K562 (cell line): ENCODE measurements at regions not wholly inside any gene's neighbourhood (a gene's known extent, or its start where the extent isn't known, plus 50 kb on each side); places are given as distances from the start of the nearest gene placed in this dataset.

Experiments
- ATAC-seq: fragments of 200-7000 bp; cut with Tn5 transposase; 3 replicates; pipeline ENCODE4 v1.9.1; 2020; ENCODE audit warnings: moderate library complexity
- BruUV-seq: library from RNA; stranded (reverse); fragments of 400-500 nt; replicated peaks from 2 replicates; lab custom pipeline; 2021; lab: Mats Ljungman, UMichigan
- CTCF ChIA-PET: fragments of 300-600 bp; formaldehyde crosslinking; extraction: SDS; loops from one replicate; lab custom pipeline; 2021; ENCODE audit warnings: low intra/inter-chr PET ratio; lab: Yijun Ruan, JAX
- POLR2A ChIA-PET: fragments of 300-600, 350-650 bp; sonication (Branson Sonifier 250); formaldehyde crosslinking; extraction: SDS; loops from one replicate; lab custom pipeline; 2021; ENCODE audit warnings: antibody characterized with exemption, inconsistent platforms; lab: Yijun Ruan, JAX
- DNase-seq, 4 experiments: peaks; one replicate each; pipeline versions ENCODE4 v3.0.0 to v3.0.0-alpha.2; 2011 to 2018; ENCODE audit warnings: low spot score in 3 of 4, mixed read lengths in 3 of 4; ENCODE audit errors: extremely low read depth in 1 of 4
- FAIRE-seq: peaks from 2 replicates; lab custom pipeline; 2011; peaks lifted over from hg19 to GRCh38; lab: Jason Lieb, UNC
- H2AFZ ChIP-seq: 2 replicates; pipeline ENCODE4 v1.6.0; 2011; ENCODE audit warnings: low read depth, low read length, control low read depth, inconsistent platforms
- H3K27ac ChIP-seq: fragments of 200-600 bp; 3 replicates; pipeline ENCODE4 v1.8.0; 2011; ENCODE audit warnings: low read depth, mild to moderate bottlenecking, control low read depth, inconsistent platforms, low read length, moderate library complexity, mixed read lengths; ENCODE audit errors: extremely low read depth
- H3K27me3 ChIP-seq, 2 experiments: fragments of 300-600 bp in 1 of 2; 2 replicates in 1 of 2; 3 replicates in 1 of 2; pipeline versions ENCODE4 v1.6.0 to v1.8.0; 2011; ENCODE audit warnings: inconsistent platforms in 2 of 2, low read length in 2 of 2, mild to moderate bottlenecking in 1 of 2, mixed read lengths in 1 of 2, moderate library complexity in 1 of 2; ENCODE audit not compliant: control insufficient read depth in 2 of 2, insufficient read depth in 2 of 2
- H3K36me3 ChIP-seq: fragments of 300-600 bp; 3 replicates; pipeline ENCODE4 v1.8.0; 2011; ENCODE audit warnings: mild to moderate bottlenecking, low read length, inconsistent platforms; ENCODE audit not compliant: control insufficient read depth, insufficient read depth
- H3K4me1 ChIP-seq, 2 experiments: fragments of 200-600 bp in 1 of 2; replicated peaks in 1 of 2; 2 replicates in 1 of 2; 3 replicates in 1 of 2; pipeline versions ENCODE4 v1.5.1 to v1.8.0; 2011; ENCODE audit warnings: inconsistent platforms in 2 of 2, low read length in 2 of 2, mild to moderate bottlenecking in 1 of 2, mixed read lengths in 1 of 2, moderate library complexity in 1 of 2; ENCODE audit not compliant: control insufficient read depth in 2 of 2, insufficient read depth in 2 of 2
- H3K4me2 ChIP-seq: 2 replicates; pipeline ENCODE4 v1.6.1; 2011; ENCODE audit warnings: low read length, control low read depth, inconsistent platforms, mixed read lengths; ENCODE audit not compliant: insufficient read depth
- H3K4me3 ChIP-seq: fragments of 200-600 bp; sonication (generic), shearing (Covaris generic); 2 replicates; pipeline ENCODE4 v1.5.1; 2016; ENCODE audit warnings: control low read depth, inconsistent platforms
- H3K79me2 ChIP-seq: fragments of 200-600 bp; 3 replicates; pipeline ENCODE4 v1.8.0; 2011; ENCODE audit warnings: low read length, inconsistent platforms; ENCODE audit not compliant: control insufficient read depth, insufficient read depth
- H3K9ac ChIP-seq, 2 experiments: 2 replicates each; pipeline versions ENCODE4 v1.6.0 to v1.6.1; 2011; ENCODE audit warnings: low read depth in 2 of 2, low read length in 2 of 2, control low read depth in 1 of 2, inconsistent platforms in 1 of 2, mild to moderate bottlenecking in 1 of 2, mixed read lengths in 1 of 2; ENCODE audit not compliant: insufficient read depth in 1 of 2
- H3K9me1 ChIP-seq: one replicate; pipeline ENCODE4 v1.6.0; 2011; ENCODE audit warnings: inconsistent platforms, mild to moderate bottlenecking, low read length, moderate library complexity; ENCODE audit not compliant: control insufficient read depth, insufficient read depth
- H3K9me3 ChIP-seq: replicated peaks from 2 replicates; pipeline ENCODE4 v1.5.1; 2011; ENCODE audit warnings: low read depth, low read length, inconsistent platforms; ENCODE audit not compliant: control insufficient read depth, insufficient read depth
- H4K20me1 ChIP-seq: replicated peaks from 2 replicates; pipeline ENCODE4 v1.6.1; 2011; ENCODE audit warnings: low read length, inconsistent platforms, mixed read lengths; ENCODE audit not compliant: control insufficient read depth, insufficient read depth
- BCOR ChIP-seq: fragments of 450-650 bp; IDR thresholded peaks from 2 replicates; pipeline ENCODE4 v1.6.1; 2016
- CBFB ChIP-seq: sonication (generic); formaldehyde crosslinking; IDR thresholded peaks from 2 replicates; pipeline ENCODE4 v1.4.0; 2020; ENCODE audit warnings: mild to moderate bottlenecking, missing genetic modification reagents
- CEBPG ChIP-seq, 3 experiments: fragments of 200-800 bp in 1 of 3; sonication (Bioruptor generic) in 1 of 3; sonication (generic) in 1 of 3; formaldehyde crosslinking in 1 of 3; IDR thresholded peaks in 2 of 3; conservative IDR thresholded peaks in 1 of 3; 2 replicates each; pipeline versions ENCODE4 v1.6.1 to v1.8.0; 2016 to 2022; ENCODE audit warnings: missing compliant biosample characterization in 2 of 3, missing genetic modification characterization in 2 of 3, mild to moderate bottlenecking in 1 of 3, missing genetic modification reagents in 1 of 3
- IFI16 ChIP-seq: fragments of 250-450 bp; sonication (Bioruptor Pico); IDR thresholded peaks from 2 replicates; pipeline ENCODE4 v2.1.2; 2022; ENCODE audit warnings: mild to moderate bottlenecking, inconsistent platforms
- MBD2 ChIP-seq: sonication (generic); IDR thresholded peaks from 2 replicates; pipeline ENCODE4 v1.6.1; 2016; ENCODE audit warnings: low read depth, borderline replicate concordance
- RB1 ChIP-seq: fragments of 450-650 bp; IDR thresholded peaks from 2 replicates; pipeline ENCODE4 v1.6.1; 2017; ENCODE audit warnings: low read depth, mild to moderate bottlenecking
- SAFB ChIP-seq: fragments of 200-400 bp; formaldehyde crosslinking; IDR thresholded peaks from 2 replicates; pipeline ENCODE4 v1.6.1; 2017; ENCODE audit warnings: low read depth, low read length, borderline replicate concordance
- SLC30A9 ChIP-seq: fragments of 250-450 bp; sonication (Bioruptor Pico); IDR thresholded peaks from 2 replicates; pipeline ENCODE4 v1.8.0; 2022; ENCODE audit warnings: mild to moderate bottlenecking, moderate library complexity
- ZNF133 ChIP-seq: fragments of 250-450 bp; sonication (Bioruptor Pico); IDR thresholded peaks from 2 replicates; pipeline ENCODE4 v1.4.0; 2020; ENCODE audit warnings: mild to moderate bottlenecking
- WGBS: fragments of 100-300 bp; shearing (Covaris generic); methylation state at CpG from one replicate; pipeline ENCODE4 v1.1.6; 2016; ENCODE audit warnings: low coverage, mixed read lengths; ENCODE audit not compliant: insufficient coverage; ENCODE audit errors: missing lambda C conversion rate; 5-methylcytosine and 5-hydroxymethylcytosine counted together
- in situ Hi-C: fragments of 300-500 bp; cut with MboI; formaldehyde crosslinking; loops from 4 replicates; pipeline ENCODE4 v1.15.0; 2018; ENCODE audit warnings: inconsistent platforms, mixed read lengths
- intact Hi-C: fragments of 100-400 bp; cut with micrococcal nuclease; formaldehyde crosslinking; loops from 2 replicates; pipeline ENCODE4 v1.14.2; 2022
- TF ChIP-seq, protein P1 (sequence below): fragments of 250-450 bp; sonication (Bioruptor Pico); IDR thresholded peaks from 2 replicates; pipeline ENCODE4 v1.4.0; 2020; ENCODE audit warnings: mild to moderate bottlenecking, moderate library complexity
- TF ChIP-seq, protein P2 (sequence below): fragments of 450-650 bp; IDR thresholded peaks from 2 replicates; pipeline ENCODE4 v1.6.1; 2017; ENCODE audit warnings: mild to moderate bottlenecking, moderate library complexity
- TF ChIP-seq, protein P3 (sequence below): fragments of 450-650 bp; IDR thresholded peaks from 2 replicates; pipeline ENCODE4 v1.6.1; 2016; ENCODE audit warnings: low read depth

DNA sequence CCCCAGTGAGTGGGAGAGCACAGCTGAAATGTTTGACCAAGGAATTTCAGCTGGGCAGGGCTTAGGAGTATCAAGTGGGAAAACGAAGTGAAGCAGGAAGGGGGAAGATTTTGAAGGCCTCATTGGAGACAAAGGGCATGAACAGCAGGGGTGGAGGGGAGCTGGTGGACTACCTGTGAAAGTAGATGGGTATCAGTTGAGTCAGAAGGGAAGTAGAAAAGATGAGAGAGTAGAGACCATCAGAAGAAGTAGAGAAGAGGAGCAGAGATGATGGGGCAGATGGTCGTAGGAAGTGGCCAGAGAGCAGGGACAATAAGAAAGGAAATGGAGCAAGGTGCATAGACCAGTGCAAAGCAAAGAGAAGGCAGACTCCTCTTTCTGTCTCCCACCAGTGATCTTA, 189.0 kb upstream of the RUNX1 start:
- WGBS, result 13% methylated on average over 2 of the region's 2 CpGs
- TF ChIP-seq, protein P1, sequence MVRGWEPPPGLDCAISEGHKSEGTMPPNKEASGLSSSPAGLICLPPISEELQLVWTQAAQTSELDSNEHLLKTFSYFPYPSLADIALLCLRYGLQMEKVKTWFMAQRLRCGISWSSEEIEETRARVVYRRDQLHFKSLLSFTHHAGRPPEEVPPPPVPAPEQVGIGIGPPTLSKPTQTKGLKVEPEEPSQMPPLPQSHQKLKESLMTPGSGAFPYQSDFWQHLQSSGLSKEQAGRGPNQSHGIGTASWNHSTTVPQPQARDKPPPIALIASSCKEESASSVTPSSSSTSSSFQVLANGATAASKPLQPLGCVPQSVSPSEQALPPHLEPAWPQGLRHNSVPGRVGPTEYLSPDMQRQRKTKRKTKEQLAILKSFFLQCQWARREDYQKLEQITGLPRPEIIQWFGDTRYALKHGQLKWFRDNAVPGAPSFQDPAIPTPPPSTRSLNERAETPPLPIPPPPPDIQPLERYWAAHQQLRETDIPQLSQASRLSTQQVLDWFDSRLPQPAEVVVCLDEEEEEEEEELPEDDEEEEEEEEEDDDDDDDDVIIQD, result no peak
- TF ChIP-seq SLC30A9 (CRISPR knock-in tag), result no peak
- TF ChIP-seq, protein P2, sequence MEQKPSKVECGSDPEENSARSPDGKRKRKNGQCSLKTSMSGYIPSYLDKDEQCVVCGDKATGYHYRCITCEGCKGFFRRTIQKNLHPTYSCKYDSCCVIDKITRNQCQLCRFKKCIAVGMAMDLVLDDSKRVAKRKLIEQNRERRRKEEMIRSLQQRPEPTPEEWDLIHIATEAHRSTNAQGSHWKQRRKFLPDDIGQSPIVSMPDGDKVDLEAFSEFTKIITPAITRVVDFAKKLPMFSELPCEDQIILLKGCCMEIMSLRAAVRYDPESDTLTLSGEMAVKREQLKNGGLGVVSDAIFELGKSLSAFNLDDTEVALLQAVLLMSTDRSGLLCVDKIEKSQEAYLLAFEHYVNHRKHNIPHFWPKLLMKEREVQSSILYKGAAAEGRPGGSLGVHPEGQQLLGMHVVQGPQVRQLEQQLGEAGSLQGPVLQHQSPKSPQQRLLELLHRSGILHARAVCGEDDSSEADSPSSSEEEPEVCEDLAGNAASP, result no peak
- TF ChIP-seq RB1, result no peak
- TF ChIP-seq BCOR, result no peak
- no peak for TF ChIP-seq SAFB
- no peak for TF ChIP-seq IFI16 (CRISPR knock-in tag)
- TF ChIP-seq CBFB (CRISPR knock-in tag), result no peak
- TF ChIP-seq CEBPG (CRISPR knock-in tag; IDR thresholded peaks at IDR 0.05), result no peak
- TF ChIP-seq CEBPG (tag; conservative IDR thresholded peaks at IDR 0.05 in 1 of 2, IDR thresholded peaks at IDR 0.05 in 1 of 2), result no peak
- TF ChIP-seq, protein P3, sequence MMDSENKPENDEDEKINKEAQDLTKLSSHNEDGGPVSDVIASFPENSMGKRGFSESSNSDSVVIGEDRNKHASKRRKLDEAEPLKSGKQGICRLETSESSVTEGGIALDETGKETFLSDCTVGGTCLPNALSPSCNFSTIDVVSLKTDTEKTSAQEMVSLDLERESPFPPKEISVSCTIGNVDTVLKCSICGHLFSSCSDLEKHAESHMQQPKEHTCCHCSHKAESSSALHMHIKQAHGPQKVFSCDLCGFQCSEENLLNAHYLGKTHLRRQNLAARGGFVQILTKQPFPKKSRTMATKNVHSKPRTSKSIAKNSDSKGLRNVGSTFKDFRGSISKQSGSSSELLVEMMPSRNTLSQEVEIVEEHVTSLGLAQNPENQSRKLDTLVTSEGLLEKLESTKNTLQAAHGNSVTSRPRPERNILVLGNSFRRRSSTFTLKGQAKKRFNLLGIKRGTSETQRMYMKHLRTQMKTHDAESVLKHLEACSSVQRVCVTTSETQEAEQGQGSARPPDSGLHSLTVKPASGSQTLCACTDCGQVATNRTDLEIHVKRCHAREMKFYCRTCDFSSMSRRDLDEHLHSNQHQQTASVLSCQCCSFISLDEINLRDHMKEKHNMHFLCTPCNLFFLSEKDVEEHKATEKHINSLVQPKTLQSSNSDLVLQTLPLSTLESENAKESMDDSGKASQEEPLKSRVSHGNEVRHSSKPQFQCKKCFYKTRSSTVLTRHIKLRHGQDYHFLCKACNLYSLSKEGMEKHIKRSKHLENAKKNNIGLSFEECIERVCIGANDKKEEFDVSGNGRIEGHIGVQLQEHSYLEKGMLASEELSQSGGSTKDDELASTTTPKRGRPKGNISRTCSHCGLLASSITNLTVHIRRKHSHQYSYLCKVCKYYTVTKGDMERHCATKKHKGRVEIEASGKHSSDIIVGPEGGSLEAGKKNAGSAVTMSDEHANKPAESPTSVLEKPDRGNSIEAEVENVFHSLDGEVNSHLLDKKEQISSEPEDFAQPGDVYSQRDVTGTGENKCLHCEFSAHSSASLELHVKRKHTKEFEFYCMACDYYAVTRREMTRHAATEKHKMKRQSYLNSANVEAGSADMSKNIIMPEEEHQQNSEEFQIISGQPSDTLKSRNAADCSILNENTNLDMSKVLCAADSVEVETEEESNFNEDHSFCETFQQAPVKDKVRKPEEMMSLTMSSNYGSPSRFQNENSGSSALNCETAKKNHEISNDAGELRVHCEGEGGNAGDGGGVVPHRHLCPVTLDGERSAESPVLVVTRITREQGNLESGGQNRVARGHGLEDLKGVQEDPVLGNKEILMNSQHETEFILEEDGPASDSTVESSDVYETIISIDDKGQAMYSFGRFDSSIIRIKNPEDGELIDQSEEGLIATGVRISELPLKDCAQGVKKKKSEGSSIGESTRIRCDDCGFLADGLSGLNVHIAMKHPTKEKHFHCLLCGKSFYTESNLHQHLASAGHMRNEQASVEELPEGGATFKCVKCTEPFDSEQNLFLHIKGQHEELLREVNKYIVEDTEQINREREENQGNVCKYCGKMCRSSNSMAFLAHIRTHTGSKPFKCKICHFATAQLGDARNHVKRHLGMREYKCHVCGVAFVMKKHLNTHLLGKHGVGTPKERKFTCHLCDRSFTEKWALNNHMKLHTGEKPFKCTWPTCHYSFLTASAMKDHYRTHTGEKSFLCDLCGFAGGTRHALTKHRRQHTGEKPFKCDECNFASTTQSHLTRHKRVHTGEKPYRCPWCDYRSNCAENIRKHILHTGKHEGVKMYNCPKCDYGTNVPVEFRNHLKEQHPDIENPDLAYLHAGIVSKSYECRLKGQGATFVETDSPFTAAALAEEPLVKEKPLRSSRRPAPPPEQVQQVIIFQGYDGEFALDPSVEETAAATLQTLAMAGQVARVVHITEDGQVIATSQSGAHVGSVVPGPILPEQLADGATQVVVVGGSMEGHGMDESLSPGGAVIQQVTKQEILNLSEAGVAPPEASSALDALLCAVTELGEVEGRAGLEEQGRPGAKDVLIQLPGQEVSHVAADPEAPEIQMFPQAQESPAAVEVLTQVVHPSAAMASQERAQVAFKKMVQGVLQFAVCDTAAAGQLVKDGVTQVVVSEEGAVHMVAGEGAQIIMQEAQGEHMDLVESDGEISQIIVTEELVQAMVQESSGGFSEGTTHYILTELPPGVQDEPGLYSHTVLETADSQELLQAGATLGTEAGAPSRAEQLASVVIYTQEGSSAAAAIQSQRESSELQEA, result no peak
- TF ChIP-seq ZNF133 (CRISPR knock-in tag), result no peak
- no peak for TF ChIP-seq MBD2

More for the DNA sequence above, 189.0 kb upstream of the RUNX1 start:
- no peak for FAIRE-seq
- no peaks in the 10 kb centered on the region for H3K9me3 ChIP-seq
- H3K27ac ChIP-seq, result no peak overlapping the region
- no TSS peak for BruUV-seq
- in situ Hi-C loops, result no loop called here
- H2AFZ ChIP-seq, result 0 out of 2 replicates have a peak overlapping the region, but pooled peaks have one; percentile 10
- POLR2A ChIA-PET, result no interaction called here
- CTCF ChIA-PET, result no interaction called here
- H3K36me3 ChIP-seq, result no peaks in the 10 kb centered on the region
- no peak overlapping the region for H3K4me3 ChIP-seq
- no peak overlapping the region for H3K4me2 ChIP-seq
- intact Hi-C loops, result no loop called here
- no peak for ATAC-seq
- no peaks in the 10 kb centered on the region; a peak in 1 of 5 replicates for H3K4me1 ChIP-seq
- H3K9ac ChIP-seq, result no peak overlapping the region
- no peak for DNase-seq
- no peaks in the 10 kb centered on the region for H3K9me1 ChIP-seq
- no peaks in the 10 kb centered on the region; a peak in 1 of 5 replicates for H3K27me3 ChIP-seq
- no peaks in the 10 kb centered on the region for H3K79me2 ChIP-seq
- no peaks in the 10 kb centered on the region for H4K20me1 ChIP-seq
